Left ventricle myocardium inferior (tissue), 1 donor: ENCODE measurements at regions not wholly inside any gene's neighbourhood (a gene's known extent, or its start where the extent isn't known, plus 50 kb on each side); places are given as distances from the start of the nearest gene placed in this dataset.
"Not testable (repeated sequence)": the region's sequence is repeated elsewhere in the genome, so short reads cannot be mapped to it uniquely, and the experiment has no call there.

Experiments
- DNase-seq: peaks from one replicate; pipeline ENCODE4 v3.0.0-alpha.2; 2020
- H3K27ac ChIP-seq: fragments of 200-600 bp; replicated peaks from 2 replicates; pipeline ENCODE4 v1.8.0; 2021
- H3K27me3 ChIP-seq: fragments of 200-600 bp; 2 replicates; pipeline ENCODE4 v1.8.0; 2021; ENCODE audit warnings: low read depth
- H3K36me3 ChIP-seq: fragments of 200-600 bp; 2 replicates; pipeline ENCODE4 v1.8.0; 2021
- H3K4me1 ChIP-seq: fragments of 200-600 bp; 2 replicates; pipeline ENCODE4 v1.8.0; 2021
- H3K4me3 ChIP-seq: fragments of 200-600 bp; 2 replicates; pipeline ENCODE4 v1.8.0; 2021; ENCODE audit warnings: mild to moderate bottlenecking, moderate library complexity
- H3K9me3 ChIP-seq: fragments of 200-600 bp; replicated peaks from 2 replicates; pipeline ENCODE4 v1.8.0; 2021
- intact Hi-C: fragments of 100-400 bp; cut with micrococcal nuclease; formaldehyde crosslinking; loops from one replicate; pipeline ENCODE4 v1.11.0; 2022
- TF ChIP-seq, protein P1 (sequence below): fragments of 200-600 bp; IDR thresholded peaks from 2 replicates; pipeline ENCODE4 v1.8.0; 2021; ENCODE audit warnings: antibody characterized with exemption, mild to moderate bottlenecking, borderline replicate concordance
- donor health status: DM: no; HTN: yes; CAD: no; lungs with severe emphysema.

GRCh38 chr18:49685231-49685942 lies 123.5 kb downstream of the LIPG start:
- peaks cover 4% of the 10 kb centered on the region for H3K9me3 ChIP-seq
- intact Hi-C loops, result no loop called here
- TF ChIP-seq, protein P1, sequence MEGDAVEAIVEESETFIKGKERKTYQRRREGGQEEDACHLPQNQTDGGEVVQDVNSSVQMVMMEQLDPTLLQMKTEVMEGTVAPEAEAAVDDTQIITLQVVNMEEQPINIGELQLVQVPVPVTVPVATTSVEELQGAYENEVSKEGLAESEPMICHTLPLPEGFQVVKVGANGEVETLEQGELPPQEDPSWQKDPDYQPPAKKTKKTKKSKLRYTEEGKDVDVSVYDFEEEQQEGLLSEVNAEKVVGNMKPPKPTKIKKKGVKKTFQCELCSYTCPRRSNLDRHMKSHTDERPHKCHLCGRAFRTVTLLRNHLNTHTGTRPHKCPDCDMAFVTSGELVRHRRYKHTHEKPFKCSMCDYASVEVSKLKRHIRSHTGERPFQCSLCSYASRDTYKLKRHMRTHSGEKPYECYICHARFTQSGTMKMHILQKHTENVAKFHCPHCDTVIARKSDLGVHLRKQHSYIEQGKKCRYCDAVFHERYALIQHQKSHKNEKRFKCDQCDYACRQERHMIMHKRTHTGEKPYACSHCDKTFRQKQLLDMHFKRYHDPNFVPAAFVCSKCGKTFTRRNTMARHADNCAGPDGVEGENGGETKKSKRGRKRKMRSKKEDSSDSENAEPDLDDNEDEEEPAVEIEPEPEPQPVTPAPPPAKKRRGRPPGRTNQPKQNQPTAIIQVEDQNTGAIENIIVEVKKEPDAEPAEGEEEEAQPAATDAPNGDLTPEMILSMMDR, result no peak
- H3K36me3 ChIP-seq, result no peaks in the 10 kb centered on the region
- no peak overlapping the region for H3K27ac ChIP-seq
- peaks cover 18% of the 10 kb centered on the region for H3K27me3 ChIP-seq
- peaks cover 5% of the 10 kb centered on the region for H3K4me1 ChIP-seq
- H3K4me3 ChIP-seq, result no peak overlapping the region
- DNase-seq, result no peak

GRCh38 chr18:49682803-49683190 lies 120.9 kb downstream of the LIPG start:
- intact Hi-C loops, H3K9me3 ChIP-seq, DNase-seq, H3K36me3 ChIP-seq, H3K27ac ChIP-seq, H3K4me3 ChIP-seq, H3K4me1 ChIP-seq: not testable (repeated sequence)
- H3K27me3 ChIP-seq, result peaks cover 26% of the 10 kb centered on the region

DNA sequence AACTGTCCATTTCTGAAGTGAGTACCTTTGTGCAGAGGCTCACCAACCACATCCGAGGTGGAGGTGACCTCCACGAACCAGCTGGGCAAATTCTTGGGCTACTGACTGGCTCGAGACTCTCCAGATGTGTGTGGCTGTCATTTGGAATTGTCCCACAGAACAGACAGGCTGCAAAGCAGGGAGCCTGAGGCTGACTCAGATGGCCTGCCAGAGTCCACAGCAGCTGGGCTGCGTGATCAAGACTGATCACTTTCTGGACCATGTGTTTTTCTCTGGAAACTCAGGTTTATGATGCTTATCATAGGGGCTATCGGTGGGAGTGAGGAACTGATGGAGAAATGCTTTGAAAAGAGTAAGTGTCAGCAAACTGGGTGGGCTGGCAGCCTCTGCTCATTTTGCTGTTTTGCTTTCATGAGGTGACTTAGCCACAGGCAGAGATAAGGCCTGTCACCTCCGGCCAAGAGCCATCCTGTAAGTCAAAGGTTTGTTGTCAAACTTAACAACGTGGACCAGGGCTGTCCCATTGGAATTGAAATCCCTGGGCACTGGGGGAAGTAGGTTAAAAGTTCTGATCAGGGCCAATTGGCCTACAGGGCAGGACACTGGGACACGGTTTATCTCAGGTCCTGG lies 120.4 kb downstream of the LIPG start:
- intact Hi-C loops, result no loop called here
- H3K27ac ChIP-seq, result no peak overlapping the region
- peaks cover 32% of the 10 kb centered on the region for H3K27me3 ChIP-seq
- H3K9me3 ChIP-seq, result peaks cover 2% of the 10 kb centered on the region
- no peaks in the 10 kb centered on the region for H3K36me3 ChIP-seq
- DNase-seq, result no peak
- H3K4me1 ChIP-seq, result peaks cover 5% of the 10 kb centered on the region
- TF ChIP-seq, protein P1, result no peak
- H3K4me3 ChIP-seq, result no peak overlapping the region

- peaks cover 39% of the 10 kb centered on the region for H3K27me3 ChIP-seq
- TF ChIP-seq, protein P1, result no peak
- intact Hi-C loops, result no loop called here
Observed at GRCh38 chr18:49681387-49681786, 119.5 kb downstream of the LIPG start.

GRCh38 chr18:49678440-49678839 lies 116.6 kb downstream of the LIPG start:
- no peaks in the 10 kb centered on the region for H3K9me3 ChIP-seq
- no peaks in the 10 kb centered on the region for H3K36me3 ChIP-seq
- H3K27ac ChIP-seq, result no peak overlapping the region
- TF ChIP-seq, protein P1, result no peak
- H3K4me1 ChIP-seq, result no peaks in the 10 kb centered on the region
- DNase-seq, result no peak
- H3K27me3 ChIP-seq, result peaks cover 61% of the 10 kb centered on the region
- H3K4me3 ChIP-seq, result no peak overlapping the region
- intact Hi-C loops, result no loop called here

More at GRCh38 chr18:49681387-49681786, 119.5 kb downstream of the LIPG start:
- Histone ChIP-seq H3K9me3 (no peaks in the 10 kb centered on the region), H3K4me3 (no peak overlapping the region), H3K27ac (no peak overlapping the region), H3K4me1 (peaks cover 5% of the 10 kb centered on the region), H3K36me3 (no peaks in the 10 kb centered on the region)
- no peak for DNase-seq

DNA sequence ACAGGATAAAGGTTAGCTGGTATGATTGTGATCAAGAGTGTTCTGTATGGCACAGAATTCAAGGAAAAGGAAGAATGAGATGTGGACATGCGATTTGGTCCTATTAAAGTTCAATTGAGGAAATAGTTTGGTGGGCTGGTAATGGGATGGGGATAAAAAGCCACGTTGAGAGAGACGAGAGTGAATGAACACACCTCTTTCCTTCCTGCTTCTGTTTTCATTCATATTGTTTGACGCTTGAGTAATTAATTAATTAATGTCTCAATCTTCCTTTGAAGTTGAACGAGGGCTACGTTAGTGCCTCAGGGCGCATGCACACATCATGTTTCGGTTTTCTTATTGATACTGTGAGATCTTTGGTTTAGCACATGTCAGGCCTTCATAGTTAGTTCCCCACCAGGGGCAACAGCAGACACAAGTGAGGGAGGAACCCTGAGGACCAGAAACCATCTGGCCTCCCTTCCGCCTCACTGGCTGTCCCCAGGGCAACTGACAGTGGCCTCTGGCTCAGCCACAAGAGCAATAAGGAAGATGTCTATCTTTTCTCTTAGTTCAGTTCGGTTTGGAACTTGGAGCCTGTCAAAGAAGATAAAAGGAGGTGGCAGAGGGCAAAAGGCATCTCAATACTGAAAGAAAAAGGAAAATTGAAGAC lies 116.0 kb downstream of the LIPG start:
- no peak overlapping the region for H3K27ac ChIP-seq
- H3K4me1 ChIP-seq, result no peaks in the 10 kb centered on the region
- TF ChIP-seq, protein P1, result no peak
- intact Hi-C loops, result no loop called here
- no peaks in the 10 kb centered on the region for H3K9me3 ChIP-seq
- H3K27me3 ChIP-seq, result peaks cover 67% of the 10 kb centered on the region
- H3K4me3 ChIP-seq, result no peak overlapping the region
- H3K36me3 ChIP-seq, result no peaks in the 10 kb centered on the region
- no peak for DNase-seq
